Prostate gland (tissue), 2 donors: ENCODE measurements at regions not wholly inside any gene's neighbourhood (a gene's known extent, or its start where the extent isn't known, plus 50 kb on each side); places are given as distances from the start of the nearest gene placed in this dataset.

Source experiments
- CTCF ChIP-seq, 4 experiments: fragments of 200-600 bp in 2 of 4; fragments of 450-650 bp in 2 of 4; sonication (generic) in 2 of 4; IDR thresholded peaks; 1 replicate in 3 of 4; 2 replicates in 1 of 4; pipeline ENCODE4 v1.5.1; 2016 to 2019; ENCODE audit warnings: antibody characterized with exemption in 4 of 4, mild to moderate bottlenecking in 2 of 4, moderate library complexity in 2 of 4
- POLR2A ChIP-seq: fragments of 450-650 bp; IDR thresholded peaks from one replicate; pipeline ENCODE4 v1.6.1; 2016; ENCODE audit warnings: antibody characterized with exemption, mild to moderate bottlenecking
- POLR2AphosphoS5 ChIP-seq: sonication (generic); formaldehyde crosslinking; IDR thresholded peaks from one replicate; pipeline ENCODE4 v1.6.1; 2017; ENCODE audit warnings: antibody characterized with exemption

- TF ChIP-seq CTCF (IDR thresholded peaks at IDR 0.05) (no peak), POLR2A (no peak), POLR2AphosphoS5 (no peak)
Measured at GRCh38 chr10:78299851-78300468, 266.3 kb downstream of the RPS24 start.
